Immature natural killer cell (primary cell): ENCODE measurements at regions not wholly inside any gene's neighbourhood (a gene's known extent, or its start where the extent isn't known, plus 50 kb on each side); places are given as distances from the start of the nearest gene placed in this dataset.
"Not testable (repeated sequence)": the region's sequence is repeated elsewhere in the genome, so short reads cannot be mapped to it uniquely, and the experiment has no call there.

Experiments used
- DNase-seq, 3 donors: peaks; one replicate each; pipeline ENCODE4 v3.0.0; 2022; ENCODE audit warnings: mixed read lengths in 1 of 3
- H3K27ac Mint-ChIP-seq, 6 donors: one replicate each; pipeline ENCODE4 v1.8.0; 2020; ENCODE audit warnings: mixed read lengths in 6 of 6, mild to moderate bottlenecking in 5 of 6, inconsistent platforms in 4 of 6, moderate library complexity in 3 of 6
- H3K27me3 Mint-ChIP-seq, 3 donors: one replicate each; pipeline ENCODE4 v1.8.0; 2020 to 2021; ENCODE audit warnings: low read depth in 3 of 3, mild to moderate bottlenecking in 3 of 3, mixed read lengths in 3 of 3, moderate library complexity in 3 of 3, inconsistent platforms in 1 of 3
- H3K36me3 Mint-ChIP-seq, 3 donors: one replicate each; pipeline ENCODE4 v1.8.0; 2020; ENCODE audit warnings: mixed read lengths in 3 of 3, inconsistent platforms in 2 of 3, mild to moderate bottlenecking in 2 of 3
- H3K4me1 Mint-ChIP-seq, 2 donors: one replicate each; pipeline ENCODE4 v1.8.0; 2020; ENCODE audit warnings: inconsistent platforms in 2 of 2, mild to moderate bottlenecking in 2 of 2, mixed read lengths in 2 of 2, moderate library complexity in 1 of 2
- H3K4me3 Mint-ChIP-seq, 5 donors: one replicate each; pipeline ENCODE4 v1.8.0; 2020; ENCODE audit warnings: mild to moderate bottlenecking in 5 of 5, mixed read lengths in 5 of 5, inconsistent platforms in 3 of 5, moderate library complexity in 3 of 5
- H3K9me3 Mint-ChIP-seq, 6 donors: one replicate each; pipeline ENCODE4 v1.8.0; 2020; ENCODE audit warnings: mild to moderate bottlenecking in 6 of 6, mixed read lengths in 6 of 6, inconsistent platforms in 4 of 6, moderate library complexity in 3 of 6

- H3K36me3 Mint-ChIP-seq: no peaks in the 10 kb centered on the region
- no peaks in the 10 kb centered on the region for H3K4me1 Mint-ChIP-seq
- DNase-seq: no peak
- H3K4me3 Mint-ChIP-seq: no peak overlapping the region
- peaks cover 4 to 24% (median 11%) of the 10 kb centered on the region in 6 donors for H3K9me3 Mint-ChIP-seq
- no peak overlapping the region for H3K27ac Mint-ChIP-seq
- peaks cover 0 to 1% (median 0%) of the 10 kb centered on the region in 3 donors for H3K27me3 Mint-ChIP-seq
Measured at GRCh38 chr4:116110713-116111112, 974.7 kb downstream of the TRAM1L1 start.

- Mint-ChIP-seq H3K27me3 (peaks cover 0 to 1% (median 0%) of the 10 kb centered on the region in 3 donors), H3K9me3 (peaks cover 4 to 17% (median 8%) of the 10 kb centered on the region in 6 donors), H3K4me1 (no peaks in the 10 kb centered on the region), H3K4me3 (no peak overlapping the region), H3K27ac (no peak overlapping the region), H3K36me3 (no peaks in the 10 kb centered on the region)
- DNase-seq: no peak
Measured at GRCh38 chr4:116108606-116109005, 976.8 kb downstream of the TRAM1L1 start.

GRCh38 chr4:116101321-116101720 is 984.1 kb downstream of the TRAM1L1 start:
- Mint-ChIP-seq H3K4me3 (no peak overlapping the region), H3K9me3 (peaks cover 9 to 55% (median 26%) of the 10 kb centered on the region in 6 donors), H3K27ac (no peak overlapping the region), H3K4me1 (no peaks in the 10 kb centered on the region), H3K36me3 (peaks cover 0 to 3% (median 0%) of the 10 kb centered on the region in 3 donors), H3K27me3 (no peaks in the 10 kb centered on the region)
- no peak for DNase-seq

DNA sequence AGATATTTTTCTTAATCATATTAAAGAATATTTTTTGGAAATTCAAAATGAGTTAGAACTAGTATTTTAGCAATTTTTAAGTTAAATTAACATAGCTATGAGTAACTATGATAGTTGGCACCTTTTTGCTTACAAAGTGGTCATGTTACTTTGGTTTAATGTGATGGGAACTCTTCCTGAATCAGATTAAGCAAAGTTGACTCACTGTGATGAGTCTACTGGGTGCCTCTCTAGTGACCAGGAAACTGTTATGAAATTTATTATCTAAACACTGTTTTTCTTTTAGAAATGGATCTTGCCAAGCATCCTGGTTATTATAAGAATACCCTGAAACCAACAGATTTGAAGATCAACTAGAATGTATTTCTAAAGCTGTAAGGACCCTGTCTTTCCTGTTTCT is 985.8 kb downstream of the TRAM1L1 start:
- H3K4me1 Mint-ChIP-seq: no peaks in the 10 kb centered on the region
- H3K36me3 Mint-ChIP-seq: peaks cover 0 to 3% (median 0%) of the 10 kb centered on the region in 3 donors
- DNase-seq: no peak
- peaks cover 9 to 57% (median 30%) of the 10 kb centered on the region in 6 donors for H3K9me3 Mint-ChIP-seq
- no peaks in the 10 kb centered on the region for H3K27me3 Mint-ChIP-seq
- no peak overlapping the region for H3K27ac Mint-ChIP-seq
- H3K4me3 Mint-ChIP-seq: no peak overlapping the region

GRCh38 chr4:116097353-116097752 is 983.9 kb upstream of the NDST4 start:
- H3K27me3 Mint-ChIP-seq, H3K27ac Mint-ChIP-seq, DNase-seq, H3K4me3 Mint-ChIP-seq, H3K4me1 Mint-ChIP-seq, H3K36me3 Mint-ChIP-seq: not testable (repeated sequence)
- H3K9me3 Mint-ChIP-seq: peaks cover 9 to 59% (median 33%) of the 10 kb centered on the region in 6 donors

DNA sequence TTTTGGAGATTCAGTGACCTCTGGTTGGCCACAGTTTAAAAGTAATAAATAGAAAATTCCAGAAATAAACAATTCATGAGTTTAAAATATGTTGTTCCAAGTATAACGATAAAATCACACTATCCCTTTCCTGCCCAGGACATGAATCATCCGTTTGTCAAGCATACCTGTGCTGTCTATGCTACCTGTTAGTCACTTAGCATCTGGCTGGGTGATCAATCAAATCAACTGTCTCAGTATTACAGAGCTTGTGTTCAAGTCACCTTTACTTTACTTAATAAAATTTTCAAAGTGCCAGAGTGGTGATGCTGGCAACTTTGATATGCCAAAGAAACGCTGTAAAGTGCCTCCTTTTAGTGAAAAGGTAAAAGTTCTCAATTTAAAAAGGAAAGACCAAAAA is 979.5 kb upstream of the NDST4 start:
- no peak overlapping the region for H3K4me3 Mint-ChIP-seq
- DNase-seq: no peak
- H3K36me3 Mint-ChIP-seq: no peaks in the 10 kb centered on the region
- H3K9me3 Mint-ChIP-seq: peaks cover 6 to 30% (median 21%) of the 10 kb centered on the region in 6 donors
- H3K27ac Mint-ChIP-seq: no peak overlapping the region
- H3K27me3 Mint-ChIP-seq: no peaks in the 10 kb centered on the region
- no peaks in the 10 kb centered on the region for H3K4me1 Mint-ChIP-seq

- Mint-ChIP-seq H3K4me3 (no peak overlapping the region), H3K4me1 (no peaks in the 10 kb centered on the region), H3K27me3 (peaks cover 0 to 2% (median 0%) of the 10 kb centered on the region in 3 donors), H3K27ac (no peak overlapping the region), H3K36me3 (no peaks in the 10 kb centered on the region), H3K9me3 (peaks cover 0 to 11% (median 2%) of the 10 kb centered on the region in 6 donors)
- DNase-seq: no peak
Measured at GRCh38 chr4:116088771-116089170, 975.4 kb upstream of the NDST4 start.

- DNase-seq: no peak
- Mint-ChIP-seq H3K4me1 (no peaks in the 10 kb centered on the region), H3K36me3 (no peaks in the 10 kb centered on the region), H3K4me3 (no peak overlapping the region), H3K27me3 (peaks cover 0 to 2% (median 2%) of the 10 kb centered on the region in 3 donors), H3K9me3 (peaks cover 0 to 25% (median 18%) of the 10 kb centered on the region in 6 donors), H3K27ac (no peak overlapping the region)
Measured at GRCh38 chr4:116082808-116083366, 969.5 kb upstream of the NDST4 start.

- Mint-ChIP-seq H3K4me3 (no peak overlapping the region), H3K27me3 (peaks cover 0 to 1% (median 0%) of the 10 kb centered on the region in 3 donors), H3K36me3 (no peaks in the 10 kb centered on the region), H3K27ac (no peak overlapping the region), H3K9me3 (peaks cover 7 to 36% (median 15%) of the 10 kb centered on the region in 6 donors), H3K4me1 (no peaks in the 10 kb centered on the region)
- no peak for DNase-seq
Measured at GRCh38 chr4:116073051-116073450, 959.6 kb upstream of the NDST4 start.

GRCh38 chr4:116070283-116070682 is 956.9 kb upstream of the NDST4 start:
- H3K36me3 Mint-ChIP-seq: no peaks in the 10 kb centered on the region
- H3K27me3 Mint-ChIP-seq: peaks cover 0 to 1% (median 0%) of the 10 kb centered on the region in 3 donors

DNA sequence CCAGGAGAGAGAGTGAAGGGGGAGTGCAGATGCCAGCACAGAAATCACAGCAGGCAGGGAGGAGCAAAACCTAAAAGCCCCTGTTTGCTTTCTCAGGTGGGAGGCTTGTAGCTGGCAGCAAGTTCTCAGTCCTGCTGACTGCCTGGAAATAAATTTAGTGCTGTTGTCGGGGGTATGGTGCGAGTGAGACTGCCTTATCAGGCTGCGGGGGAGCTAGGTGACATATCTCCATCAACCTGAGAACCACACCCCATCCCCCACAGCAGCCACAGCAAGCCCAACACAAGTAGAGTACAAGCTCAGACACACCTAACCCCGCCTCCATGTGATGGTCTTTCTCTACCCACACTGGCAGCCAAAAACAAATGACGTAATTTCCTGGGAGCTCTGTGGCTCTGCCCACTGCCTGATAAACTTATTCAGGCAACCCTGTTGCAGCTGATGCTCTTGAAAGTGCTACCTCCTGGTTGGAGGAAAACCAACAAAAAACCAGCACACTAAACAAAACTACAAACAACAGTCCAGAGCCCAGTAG is 953.4 kb upstream of the NDST4 start:
- no peaks in the 10 kb centered on the region for H3K27me3 Mint-ChIP-seq
- DNase-seq: no peak
- peaks cover 3 to 45% (median 13%) of the 10 kb centered on the region in 6 donors for H3K9me3 Mint-ChIP-seq
- no peaks in the 10 kb centered on the region for H3K36me3 Mint-ChIP-seq
- no peak overlapping the region for H3K27ac Mint-ChIP-seq
- no peak overlapping the region for H3K4me3 Mint-ChIP-seq
- no peaks in the 10 kb centered on the region for H3K4me1 Mint-ChIP-seq

More at GRCh38 chr4:116070283-116070682, 956.9 kb upstream of the NDST4 start:
- no peak overlapping the region for H3K4me3 Mint-ChIP-seq
- H3K9me3 Mint-ChIP-seq: peaks cover 8 to 49% (median 15%) of the 10 kb centered on the region in 6 donors
- no peak for DNase-seq
- no peaks in the 10 kb centered on the region for H3K4me1 Mint-ChIP-seq
- H3K27ac Mint-ChIP-seq: no peak overlapping the region

DNA sequence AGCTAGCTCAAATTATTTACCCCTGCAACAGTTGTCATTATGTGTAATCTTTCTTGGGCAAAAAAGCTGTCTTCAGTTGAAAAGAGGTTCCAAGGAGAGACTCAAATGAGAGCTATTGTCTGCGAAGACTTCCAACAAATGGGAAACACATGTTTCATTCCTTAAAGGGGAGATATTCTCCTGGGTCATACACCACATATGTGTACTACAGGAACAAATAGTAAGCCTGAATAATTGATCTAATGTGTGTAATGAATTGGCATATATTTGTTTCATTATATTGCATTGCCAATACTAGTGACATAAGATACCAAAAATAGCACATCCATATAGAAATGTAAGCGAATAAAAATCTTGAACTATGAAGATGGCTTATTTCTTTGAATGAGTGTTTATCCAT is 950.9 kb upstream of the NDST4 start:
- no peak overlapping the region for H3K4me3 Mint-ChIP-seq
- no peaks in the 10 kb centered on the region for H3K36me3 Mint-ChIP-seq
- no peaks in the 10 kb centered on the region for H3K27me3 Mint-ChIP-seq
- DNase-seq: no peak
- peaks cover 3 to 34% (median 21%) of the 10 kb centered on the region in 6 donors for H3K9me3 Mint-ChIP-seq
- H3K4me1 Mint-ChIP-seq: no peaks in the 10 kb centered on the region
- H3K27ac Mint-ChIP-seq: no peak overlapping the region

DNA sequence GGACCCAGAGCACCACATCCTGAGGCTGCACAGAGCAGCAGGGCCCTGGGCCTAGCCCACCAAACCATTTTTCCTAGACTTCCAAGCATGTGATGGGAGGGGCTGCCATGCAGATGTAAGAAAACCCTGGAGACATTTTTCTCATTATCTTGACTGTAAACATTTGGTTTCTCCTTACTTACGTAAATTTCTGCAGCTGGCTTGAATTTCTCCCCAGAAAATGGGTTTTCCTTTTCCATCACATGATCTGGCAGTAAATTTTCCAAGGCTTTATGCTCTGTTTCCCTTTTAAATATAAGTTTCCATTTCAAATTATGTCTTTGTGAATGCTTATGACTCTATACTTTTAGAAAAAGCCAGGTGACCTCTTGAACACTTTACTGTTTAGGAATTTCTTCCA is 945.9 kb upstream of the NDST4 start:
- peaks cover 0 to 15% (median 4%) of the 10 kb centered on the region in 6 donors for H3K9me3 Mint-ChIP-seq
- H3K4me1 Mint-ChIP-seq: no peaks in the 10 kb centered on the region
- H3K27ac Mint-ChIP-seq: no peak overlapping the region
- no peaks in the 10 kb centered on the region for H3K27me3 Mint-ChIP-seq
- no peaks in the 10 kb centered on the region for H3K36me3 Mint-ChIP-seq
- no peak overlapping the region for H3K4me3 Mint-ChIP-seq
- no peak for DNase-seq

- no peak overlapping the region for H3K27ac Mint-ChIP-seq
- H3K27me3 Mint-ChIP-seq: no peaks in the 10 kb centered on the region
- no peak for DNase-seq
- no peak overlapping the region for H3K4me3 Mint-ChIP-seq
- no peaks in the 10 kb centered on the region for H3K4me1 Mint-ChIP-seq
- H3K9me3 Mint-ChIP-seq: peaks cover 0 to 11% (median 5%) of the 10 kb centered on the region in 6 donors
- no peaks in the 10 kb centered on the region for H3K36me3 Mint-ChIP-seq
Measured at GRCh38 chr4:116058129-116058528, 944.7 kb upstream of the NDST4 start.
